ENCODE measurements at regions not wholly inside any gene's neighbourhood (a gene's known extent, or its start where the extent isn't known, plus 50 kb on each side); places are given as distances from the start of the nearest gene placed in this dataset.

DNA sequence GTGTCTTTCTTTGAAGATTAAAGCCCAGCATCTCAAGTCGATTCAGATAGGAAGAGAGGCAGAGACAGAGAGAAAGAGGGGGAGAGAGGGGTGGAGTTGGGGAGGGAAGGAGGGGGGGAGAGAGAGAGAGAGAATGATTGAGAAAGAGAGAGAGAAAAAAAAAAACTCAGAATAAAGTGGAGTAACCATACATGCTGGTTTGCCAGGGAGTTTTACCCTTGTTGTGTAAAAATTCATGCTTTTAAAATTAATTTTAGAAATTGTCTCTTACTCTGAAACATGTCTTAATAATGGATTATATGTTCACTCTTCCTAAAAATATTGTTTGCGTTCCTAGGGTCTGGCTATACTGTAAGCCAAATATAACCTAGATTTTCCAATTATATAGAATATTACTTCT, 908.5 kb downstream of the DSC3 start:
- no peak for DNase-seq
- H3K36me3 Mint-ChIP-seq (ENCODE audit: insufficient read depth, unreplicated experiment), result no peaks in the 10 kb centered on the region
- no peaks in the 10 kb centered on the region for H3K36me3 ChIP-seq (ENCODE audit: control insufficient read depth, insufficient read depth, low read length)
- no TSS peak for BruUV-seq (replicated peaks)
- POLR2A ChIA-PET, result no interaction called here
- intact Hi-C loops (cut with micrococcal nuclease; ENCODE audit: unreplicated experiment), result no loop called here
- no peaks in the 10 kb centered on the region for H3K4me1 ChIP-seq
- no peaks in the 10 kb centered on the region for H3K4me1 Mint-ChIP-seq (ENCODE audit: low read depth, unreplicated experiment)
- no peaks in the 10 kb centered on the region for H3K9me3 ChIP-seq
- no peaks in the 10 kb centered on the region for H3K27me3 Mint-ChIP-seq (ENCODE audit: insufficient read depth, unreplicated experiment)
- H3K27ac Mint-ChIP-seq (ENCODE audit: unreplicated experiment), result no peak overlapping the region
- CTCF ChIA-PET, result no interaction called here
- no peak overlapping the region for H3K4me3 ChIP-seq (ENCODE audit: low read depth, low read length)
- H3K27me3 ChIP-seq (replicated peaks; ENCODE audit: control insufficient read depth, insufficient read depth, low read length), result no peaks in the 10 kb centered on the region
- no peaks in the 10 kb centered on the region for H3K9me3 Mint-ChIP-seq (ENCODE audit: unreplicated experiment)
- TF ChIP-seq, protein P1, sequence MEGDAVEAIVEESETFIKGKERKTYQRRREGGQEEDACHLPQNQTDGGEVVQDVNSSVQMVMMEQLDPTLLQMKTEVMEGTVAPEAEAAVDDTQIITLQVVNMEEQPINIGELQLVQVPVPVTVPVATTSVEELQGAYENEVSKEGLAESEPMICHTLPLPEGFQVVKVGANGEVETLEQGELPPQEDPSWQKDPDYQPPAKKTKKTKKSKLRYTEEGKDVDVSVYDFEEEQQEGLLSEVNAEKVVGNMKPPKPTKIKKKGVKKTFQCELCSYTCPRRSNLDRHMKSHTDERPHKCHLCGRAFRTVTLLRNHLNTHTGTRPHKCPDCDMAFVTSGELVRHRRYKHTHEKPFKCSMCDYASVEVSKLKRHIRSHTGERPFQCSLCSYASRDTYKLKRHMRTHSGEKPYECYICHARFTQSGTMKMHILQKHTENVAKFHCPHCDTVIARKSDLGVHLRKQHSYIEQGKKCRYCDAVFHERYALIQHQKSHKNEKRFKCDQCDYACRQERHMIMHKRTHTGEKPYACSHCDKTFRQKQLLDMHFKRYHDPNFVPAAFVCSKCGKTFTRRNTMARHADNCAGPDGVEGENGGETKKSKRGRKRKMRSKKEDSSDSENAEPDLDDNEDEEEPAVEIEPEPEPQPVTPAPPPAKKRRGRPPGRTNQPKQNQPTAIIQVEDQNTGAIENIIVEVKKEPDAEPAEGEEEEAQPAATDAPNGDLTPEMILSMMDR (IDR thresholded peaks at IDR 0.05; ENCODE audit: insufficient read depth in 1 of 2, low read depth in 1 of 2, low read length in 1 of 2, severe bottlenecking in 1 of 2, unreplicated experiment in 1 of 2), result no peak
- H3K4me3 Mint-ChIP-seq (ENCODE audit: unreplicated experiment), result no peak overlapping the region

- TF ChIP-seq, protein P1 (IDR thresholded peaks at IDR 0.05; ENCODE audit: insufficient read depth in 1 of 2, low read depth in 1 of 2, low read length in 1 of 2, severe bottlenecking in 1 of 2, unreplicated experiment in 1 of 2), result no peak
- Histone ChIP-seq H3K4me1 (no peaks in the 10 kb centered on the region), H3K36me3 (ENCODE audit: control insufficient read depth, insufficient read depth, low read length) (no peaks in the 10 kb centered on the region), H3K27me3 (replicated peaks; ENCODE audit: control insufficient read depth, insufficient read depth, low read length) (no peaks in the 10 kb centered on the region), H3K4me3 (ENCODE audit: low read depth, low read length) (no peak overlapping the region), H3K9me3 (no peaks in the 10 kb centered on the region)
- Mint-ChIP-seq H3K4me3 (ENCODE audit: unreplicated experiment) (no peak overlapping the region), H3K4me1 (ENCODE audit: low read depth, unreplicated experiment) (no peaks in the 10 kb centered on the region), H3K27ac (ENCODE audit: unreplicated experiment) (no peak overlapping the region), H3K9me3 (ENCODE audit: unreplicated experiment) (no peaks in the 10 kb centered on the region), H3K36me3 (ENCODE audit: insufficient read depth, unreplicated experiment) (no peaks in the 10 kb centered on the region), H3K27me3 (ENCODE audit: insufficient read depth, unreplicated experiment) (no peaks in the 10 kb centered on the region)
- no peak for DNase-seq
- POLR2A ChIA-PET, result no interaction called here
- intact Hi-C loops (cut with micrococcal nuclease; ENCODE audit: unreplicated experiment), result no loop called here
- CTCF ChIA-PET, result no interaction called here
- BruUV-seq (replicated peaks), result no TSS peak
These were observed 909.6 kb downstream of the DSC3 start for GRCh38 chr18:30132959-30133358.

GRCh38 chr18:30121397-30121796, 921.1 kb downstream of the DSC3 start:
- TF ChIP-seq, protein P1 (IDR thresholded peaks at IDR 0.05; ENCODE audit: insufficient read depth in 1 of 2, low read depth in 1 of 2, low read length in 1 of 2, severe bottlenecking in 1 of 2, unreplicated experiment in 1 of 2), result no peak
- BruUV-seq (replicated peaks), result no TSS peak
- H3K27me3 ChIP-seq (replicated peaks; ENCODE audit: control insufficient read depth, insufficient read depth, low read length), result no peaks in the 10 kb centered on the region
- no peak overlapping the region for H3K4me3 ChIP-seq (ENCODE audit: low read depth, low read length)
- Mint-ChIP-seq H3K9me3 (ENCODE audit: unreplicated experiment) (no peaks in the 10 kb centered on the region), H3K27ac (ENCODE audit: unreplicated experiment) (no peak overlapping the region), H3K4me1 (ENCODE audit: low read depth, unreplicated experiment) (no peaks in the 10 kb centered on the region), H3K4me3 (ENCODE audit: unreplicated experiment) (no peak overlapping the region), H3K36me3 (ENCODE audit: insufficient read depth, unreplicated experiment) (no peaks in the 10 kb centered on the region), H3K27me3 (ENCODE audit: insufficient read depth, unreplicated experiment) (no peaks in the 10 kb centered on the region)
- CTCF ChIA-PET, result no interaction called here
- no peaks in the 10 kb centered on the region for H3K4me1 ChIP-seq
- no peaks in the 10 kb centered on the region for H3K36me3 ChIP-seq (ENCODE audit: control insufficient read depth, insufficient read depth, low read length)
- DNase-seq, result no peak
- POLR2A ChIA-PET, result no interaction called here
- no peaks in the 10 kb centered on the region for H3K9me3 ChIP-seq
- intact Hi-C loops (cut with micrococcal nuclease; ENCODE audit: unreplicated experiment), result no loop called here
